PC-3 (cell line): ENCODE measurements at regions not wholly inside any gene's neighbourhood (a gene's known extent, or its start where the extent isn't known, plus 50 kb on each side); places are given as distances from the start of the nearest gene placed in this dataset.

ENCODE experiments used
- EZH2 ChIP-seq: fragments of 300-600 bp; sonication (generic); IDR thresholded peaks from one replicate; pipeline ENCODE4 v1.6.1; 2017; ENCODE audit warnings: antibody characterized with exemption, mild to moderate bottlenecking, low read length; ENCODE audit not compliant: unreplicated experiment
- EZH2phosphoT487 ChIP-seq: fragments of 300-600 bp; sonication (generic); IDR thresholded peaks from 2 replicates; pipeline ENCODE4 v1.6.1; 2018; ENCODE audit warnings: mild to moderate bottlenecking, antibody characterized with exemption, low read length, borderline replicate concordance
- TF ChIP-seq, protein P1 (sequence below): fragments of 300-600 bp; sonication (generic); conservative IDR thresholded peaks from 2 replicates; pipeline ENCODE4 v1.5.1; 2017; ENCODE audit warnings: antibody characterized with exemption, low read depth, mild to moderate bottlenecking, low read length

GRCh38 chr11:110828086-110828485, 115.8 kb upstream of the ARHGAP20 start:
- TF ChIP-seq, protein P1, sequence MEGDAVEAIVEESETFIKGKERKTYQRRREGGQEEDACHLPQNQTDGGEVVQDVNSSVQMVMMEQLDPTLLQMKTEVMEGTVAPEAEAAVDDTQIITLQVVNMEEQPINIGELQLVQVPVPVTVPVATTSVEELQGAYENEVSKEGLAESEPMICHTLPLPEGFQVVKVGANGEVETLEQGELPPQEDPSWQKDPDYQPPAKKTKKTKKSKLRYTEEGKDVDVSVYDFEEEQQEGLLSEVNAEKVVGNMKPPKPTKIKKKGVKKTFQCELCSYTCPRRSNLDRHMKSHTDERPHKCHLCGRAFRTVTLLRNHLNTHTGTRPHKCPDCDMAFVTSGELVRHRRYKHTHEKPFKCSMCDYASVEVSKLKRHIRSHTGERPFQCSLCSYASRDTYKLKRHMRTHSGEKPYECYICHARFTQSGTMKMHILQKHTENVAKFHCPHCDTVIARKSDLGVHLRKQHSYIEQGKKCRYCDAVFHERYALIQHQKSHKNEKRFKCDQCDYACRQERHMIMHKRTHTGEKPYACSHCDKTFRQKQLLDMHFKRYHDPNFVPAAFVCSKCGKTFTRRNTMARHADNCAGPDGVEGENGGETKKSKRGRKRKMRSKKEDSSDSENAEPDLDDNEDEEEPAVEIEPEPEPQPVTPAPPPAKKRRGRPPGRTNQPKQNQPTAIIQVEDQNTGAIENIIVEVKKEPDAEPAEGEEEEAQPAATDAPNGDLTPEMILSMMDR: no peak
- TF ChIP-seq EZH2phosphoT487 (no peak), EZH2 (no peak)
